HT1080 (cell line): ENCODE measurements at regions not wholly inside any gene's neighbourhood (a gene's known extent, or its start where the extent isn't known, plus 50 kb on each side); places are given as distances from the start of the nearest gene placed in this dataset.

Experiments
- DNase-seq: peaks from one replicate; pipeline ENCODE4 v3.0.0-alpha.2; 2015; ENCODE audit warnings: low read depth

GRCh38 chr9:130781569-130781968, 53.5 kb upstream of the ABL1 start:
- no peak for DNase-seq

- DNase-seq: no peak
These were observed 52.0 kb upstream of the ABL1 start for GRCh38 chr9:130782886-130783530.

- no peak for DNase-seq
These were observed 50.0 kb upstream of the ABL1 start for GRCh38 chr9:130785053-130785452.
